ENCODE measurements at regions not wholly inside any gene's neighbourhood (a gene's known extent, or its start where the extent isn't known, plus 50 kb on each side); places are given as distances from the start of the nearest gene placed in this dataset.

- TF ChIP-seq CTCF (IDR thresholded peaks at IDR 0.05; ENCODE audit: extremely low read depth in 1 of 2, insufficient read depth in 1 of 2, low read depth in 1 of 2, low read length in 2 of 2) (no peak), POLR2A (IDR thresholded peaks at IDR 0.05; ENCODE audit: low read depth, low read length) (no peak), EZH2 (IDR thresholded peaks at IDR 0.05; ENCODE audit: borderline replicate concordance, low read depth, low read length, severe bottlenecking) (no peak)
These were observed 215.3 kb upstream of the RND3 start for GRCh38 chr2:150702791-150703190.

Data from endothelial cell of umbilical vein (primary cell).